H9 (cell line): ENCODE measurements at regions not wholly inside any gene's neighbourhood (a gene's known extent, or its start where the extent isn't known, plus 50 kb on each side); places are given as distances from the start of the nearest gene placed in this dataset.

ENCODE experiments used
- DNase-seq: peaks from one replicate; pipeline ENCODE4 v3.0.0-alpha.2; 2017
- H2AFZ ChIP-seq: one replicate; pipeline ENCODE4 v1.6.1; 2013; ENCODE audit warnings: mild to moderate bottlenecking, low read length, control low read depth, moderate library complexity
- H2AK5ac ChIP-seq: 2 replicates; pipeline ENCODE4 v1.6.1; 2013; ENCODE audit warnings: low read length, control low read depth, mixed read lengths; ENCODE audit not compliant: insufficient read length
- H2BK120ac ChIP-seq: one replicate; pipeline ENCODE4 v1.6.1; 2013; ENCODE audit warnings: low read depth, mild to moderate bottlenecking, low read length, control low read depth, inconsistent platforms; ENCODE audit not compliant: poor library complexity, severe bottlenecking
- H2BK12ac ChIP-seq: 2 replicates; pipeline ENCODE4 v1.6.1; 2013; ENCODE audit warnings: low read length, control low read depth, mixed read lengths, low read depth; ENCODE audit not compliant: insufficient read length
- H2BK15ac ChIP-seq: 2 replicates; pipeline ENCODE4 v1.6.1; 2013; ENCODE audit warnings: low read depth, low read length, control low read depth
- H2BK20ac ChIP-seq: one replicate; pipeline ENCODE4 v1.6.1; 2013; ENCODE audit warnings: low read depth, mild to moderate bottlenecking, low read length, control low read depth, inconsistent platforms; ENCODE audit not compliant: poor library complexity, severe bottlenecking
- H2BK5ac ChIP-seq: 2 replicates; pipeline ENCODE4 v1.6.1; 2013; ENCODE audit warnings: low read length, control low read depth, mixed read lengths; ENCODE audit not compliant: insufficient read length
- H3K14ac ChIP-seq: 2 replicates; pipeline ENCODE4 v1.6.1; 2013; ENCODE audit warnings: low read length, control low read depth; ENCODE audit not compliant: insufficient read depth
- H3K18ac ChIP-seq: 2 replicates; pipeline ENCODE4 v1.6.1; 2013; ENCODE audit warnings: low read depth, mild to moderate bottlenecking, mixed read lengths, low read length, control low read depth; ENCODE audit not compliant: insufficient read length
- H3K23ac ChIP-seq: 2 replicates; pipeline ENCODE4 v1.6.1; 2013; ENCODE audit warnings: low read length, control low read depth, mixed read lengths, low read depth; ENCODE audit not compliant: insufficient read length
- H3K23me2 ChIP-seq: 2 replicates; pipeline ENCODE4 v1.6.1; 2013; ENCODE audit warnings: low read depth, mild to moderate bottlenecking, mixed read lengths, low read length, control low read depth; ENCODE audit not compliant: insufficient read length, poor library complexity, severe bottlenecking
- H3K27ac ChIP-seq: 2 replicates; pipeline ENCODE4 v1.5.1; 2013; ENCODE audit warnings: low read length, control low read depth, mixed read lengths, low read depth; ENCODE audit not compliant: insufficient read length
- H3K27me3 ChIP-seq: 2 replicates; pipeline ENCODE4 v1.6.1; 2013; ENCODE audit warnings: low read length, control low read depth, inconsistent platforms; ENCODE audit not compliant: insufficient read depth
- H3K4ac ChIP-seq: 2 replicates; pipeline ENCODE4 v1.6.1; 2013; ENCODE audit warnings: low read depth, mild to moderate bottlenecking, control low read depth, inconsistent platforms, low read length, moderate library complexity
- H3K4me1 ChIP-seq: 2 replicates; pipeline ENCODE4 v1.6.1; 2013; ENCODE audit warnings: low read length, control low read depth, inconsistent platforms; ENCODE audit not compliant: insufficient read depth
- H3K4me2 ChIP-seq: 2 replicates; pipeline ENCODE4 v1.6.1; 2013; ENCODE audit warnings: low read length, control low read depth, mixed read lengths; ENCODE audit not compliant: insufficient read length, insufficient read depth
- H3K56ac ChIP-seq: 2 replicates; pipeline ENCODE4 v1.6.1; 2013; ENCODE audit warnings: low read depth, mild to moderate bottlenecking, mixed read lengths, low read length, control low read depth; ENCODE audit not compliant: insufficient read length
- H3K79me1 ChIP-seq: 2 replicates; pipeline ENCODE4 v1.6.1; 2013; ENCODE audit warnings: low read depth, mild to moderate bottlenecking, moderate library complexity, low read length, control low read depth, inconsistent platforms; ENCODE audit not compliant: insufficient read depth, poor library complexity, severe bottlenecking
- H3K79me2 ChIP-seq: 2 replicates; pipeline ENCODE4 v1.6.1; 2013; ENCODE audit warnings: low read length, control low read depth, inconsistent platforms; ENCODE audit not compliant: insufficient read depth
- H3K9ac ChIP-seq: 2 replicates; pipeline ENCODE4 v1.6.1; 2013; ENCODE audit warnings: low read length, control low read depth, mixed read lengths; ENCODE audit not compliant: insufficient read length; ENCODE audit errors: extremely low read depth
- H3K9me3 ChIP-seq: one replicate; pipeline ENCODE4 v1.6.1; 2013; ENCODE audit warnings: low read depth, low read length, inconsistent platforms; ENCODE audit not compliant: control insufficient read depth
- H3T11ph ChIP-seq: one replicate; pipeline ENCODE4 v1.6.1; 2013; ENCODE audit warnings: mild to moderate bottlenecking, low read length, control low read depth, inconsistent platforms
- H4K20me1 ChIP-seq: one replicate; pipeline ENCODE4 v1.6.1; 2013; ENCODE audit not compliant: control insufficient read depth, insufficient read length, insufficient read depth
- H4K5ac ChIP-seq: 2 replicates; pipeline ENCODE4 v1.6.1; 2013; ENCODE audit warnings: low read depth, mild to moderate bottlenecking, mixed read lengths, low read length, control low read depth; ENCODE audit not compliant: insufficient read length
- H4K8ac ChIP-seq: replicated peaks from 2 replicates; pipeline ENCODE4 v1.6.1; 2013; ENCODE audit warnings: low read length, control low read depth, mixed read lengths, low read depth; ENCODE audit not compliant: insufficient read length
- H4K91ac ChIP-seq: 2 replicates; pipeline ENCODE4 v1.6.1; 2013; ENCODE audit warnings: low read depth, mild to moderate bottlenecking, moderate library complexity, mixed read lengths, low read length, control low read depth; ENCODE audit not compliant: insufficient read length
- H3K27ac Mint-ChIP-seq, 3 experiments: 2 replicates in 2 of 3; 3 replicates in 1 of 3; pipeline ENCODE4 v1.8.0; 2020 to 2021; ENCODE audit warnings: mixed read lengths in 3 of 3, mild to moderate bottlenecking in 1 of 3, moderate library complexity in 1 of 3
- H3K27me3 Mint-ChIP-seq: 2 replicates; pipeline ENCODE4 v1.8.0; 2021; ENCODE audit warnings: low read depth, mild to moderate bottlenecking, moderate library complexity, mixed read lengths
- H3K36me3 Mint-ChIP-seq, 3 experiments: 2 replicates in 2 of 3; 3 replicates in 1 of 3; pipeline ENCODE4 v1.8.0; 2020 to 2021; ENCODE audit warnings: low read depth in 3 of 3, mixed read lengths in 3 of 3; ENCODE audit not compliant: insufficient read depth in 1 of 3
- H3K4me1 Mint-ChIP-seq, 2 experiments: 2 replicates each; pipeline ENCODE4 v1.8.0; 2020; ENCODE audit warnings: mixed read lengths in 2 of 2
- H3K4me3 Mint-ChIP-seq, 2 experiments: 2 replicates in 1 of 2; 3 replicates in 1 of 2; pipeline ENCODE4 v1.8.0; 2020 to 2021; ENCODE audit warnings: mild to moderate bottlenecking in 2 of 2, mixed read lengths in 2 of 2, moderate library complexity in 1 of 2
- H3K9me3 Mint-ChIP-seq, 2 experiments: 2 replicates in 1 of 2; 3 replicates in 1 of 2; pipeline ENCODE4 v1.8.0; 2020; ENCODE audit warnings: mild to moderate bottlenecking in 2 of 2, mixed read lengths in 2 of 2, moderate library complexity in 1 of 2
- WGBS: extraction: QIAGEN DNeasy Blood & Tissue Kit; methylation state at CpG from one replicate; pipeline ENCODE4 v1.1.7; 2013; ENCODE audit warnings: missing lambda C conversion rate, low lambda C conversion rate, mixed read lengths; ENCODE audit not compliant: insufficient read length; ENCODE audit errors: extremely low coverage; 5-methylcytosine and 5-hydroxymethylcytosine counted together
- TF ChIP-seq, protein P1 (sequence below): fragments of 200-600 bp; sonication (generic); conservative IDR thresholded peaks from 3 replicates; pipeline ENCODE4 v1.8.0; 2021; ENCODE audit warnings: antibody characterized with exemption, mild to moderate bottlenecking

DNA sequence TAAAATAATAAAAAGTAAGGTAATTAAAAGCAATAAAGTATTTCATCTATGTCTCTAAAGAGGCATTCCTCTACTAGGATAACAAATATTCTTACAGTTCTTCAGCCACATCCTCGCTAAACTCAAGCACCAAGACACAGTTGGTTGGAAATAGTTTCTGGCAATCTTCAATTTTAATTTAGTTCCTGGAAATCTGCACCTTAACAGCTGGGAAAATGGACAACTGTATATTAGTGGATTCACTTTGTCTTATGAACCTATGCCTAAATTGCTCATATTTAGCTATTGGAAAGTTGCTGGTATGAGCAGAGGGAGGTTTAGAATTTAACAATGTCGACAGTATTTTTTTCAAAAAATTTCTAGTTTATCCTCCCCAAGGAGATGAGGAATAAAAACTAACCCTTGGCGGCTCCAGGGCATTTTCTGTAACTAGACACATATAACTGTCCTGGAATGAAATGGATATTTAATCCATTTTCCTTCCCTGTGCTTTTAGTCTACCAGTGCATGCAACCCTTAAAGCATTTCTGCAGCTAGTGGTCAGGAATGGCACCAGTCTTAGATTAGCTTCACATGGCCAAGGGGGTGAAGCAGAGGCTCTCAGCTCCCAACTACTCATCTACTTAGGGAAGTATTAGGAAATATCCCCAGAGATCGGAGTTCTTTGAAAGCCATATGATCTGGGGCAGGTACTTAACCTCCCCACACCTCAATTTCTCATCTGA lies 290.0 kb upstream of the THBS1 start:
- Histone ChIP-seq H3K23ac (no peak overlapping the region), H3K4me2 (no peak overlapping the region), H3K9me3 (no peaks in the 10 kb centered on the region), H3K79me2 (no peaks in the 10 kb centered on the region), H2BK120ac (no peak overlapping the region), H2BK20ac (no peak overlapping the region), H3K4ac (no peak overlapping the region), H4K5ac (no peak overlapping the region), H3K56ac (no peak overlapping the region), H3K9ac (no peak overlapping the region), H3K18ac (no peak overlapping the region), H3K4me1 (no peaks in the 10 kb centered on the region), H2BK5ac (no peak overlapping the region), H3K27ac (no peak overlapping the region), H2AFZ (no peak overlapping the region), H3K14ac (no peak overlapping the region), H3K23me2 (no peaks in the 10 kb centered on the region), H3K79me1 (no peaks in the 10 kb centered on the region), H4K20me1 (no peaks in the 10 kb centered on the region), H4K8ac (no peak overlapping the region), H2BK12ac (no peak overlapping the region), H3T11ph (no peak overlapping the region), H2AK5ac (no peak overlapping the region), H2BK15ac (no peak overlapping the region), H4K91ac (no peak overlapping the region), H3K27me3 (no peaks in the 10 kb centered on the region)
- DNase-seq, result no peak
- Mint-ChIP-seq H3K4me1 (no peaks in the 10 kb centered on the region), H3K9me3 (peaks cover 7 to 8% of the 10 kb centered on the region in 2 experiments; a peak in 3 of 5 replicates), H3K4me3 (no peak overlapping the region), H3K27me3 (no peaks in the 10 kb centered on the region), H3K36me3 (peaks cover 0 to 8% (median 0%) of the 10 kb centered on the region in 3 experiments; a peak in 3 of 7 replicates), H3K27ac (no peak overlapping the region)
- TF ChIP-seq, protein P1, sequence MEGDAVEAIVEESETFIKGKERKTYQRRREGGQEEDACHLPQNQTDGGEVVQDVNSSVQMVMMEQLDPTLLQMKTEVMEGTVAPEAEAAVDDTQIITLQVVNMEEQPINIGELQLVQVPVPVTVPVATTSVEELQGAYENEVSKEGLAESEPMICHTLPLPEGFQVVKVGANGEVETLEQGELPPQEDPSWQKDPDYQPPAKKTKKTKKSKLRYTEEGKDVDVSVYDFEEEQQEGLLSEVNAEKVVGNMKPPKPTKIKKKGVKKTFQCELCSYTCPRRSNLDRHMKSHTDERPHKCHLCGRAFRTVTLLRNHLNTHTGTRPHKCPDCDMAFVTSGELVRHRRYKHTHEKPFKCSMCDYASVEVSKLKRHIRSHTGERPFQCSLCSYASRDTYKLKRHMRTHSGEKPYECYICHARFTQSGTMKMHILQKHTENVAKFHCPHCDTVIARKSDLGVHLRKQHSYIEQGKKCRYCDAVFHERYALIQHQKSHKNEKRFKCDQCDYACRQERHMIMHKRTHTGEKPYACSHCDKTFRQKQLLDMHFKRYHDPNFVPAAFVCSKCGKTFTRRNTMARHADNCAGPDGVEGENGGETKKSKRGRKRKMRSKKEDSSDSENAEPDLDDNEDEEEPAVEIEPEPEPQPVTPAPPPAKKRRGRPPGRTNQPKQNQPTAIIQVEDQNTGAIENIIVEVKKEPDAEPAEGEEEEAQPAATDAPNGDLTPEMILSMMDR, result no peak
- WGBS, result no CpG with 5 or more reads among the region's 4 CpGs
